ENCODE measurements at regions not wholly inside any gene's neighbourhood (a gene's known extent, or its start where the extent isn't known, plus 50 kb on each side); places are given as distances from the start of the nearest gene placed in this dataset.
"Not testable (repeated sequence)": the region's sequence is repeated elsewhere in the genome, so short reads cannot be mapped to it uniquely, and the experiment has no call there.

DNA sequence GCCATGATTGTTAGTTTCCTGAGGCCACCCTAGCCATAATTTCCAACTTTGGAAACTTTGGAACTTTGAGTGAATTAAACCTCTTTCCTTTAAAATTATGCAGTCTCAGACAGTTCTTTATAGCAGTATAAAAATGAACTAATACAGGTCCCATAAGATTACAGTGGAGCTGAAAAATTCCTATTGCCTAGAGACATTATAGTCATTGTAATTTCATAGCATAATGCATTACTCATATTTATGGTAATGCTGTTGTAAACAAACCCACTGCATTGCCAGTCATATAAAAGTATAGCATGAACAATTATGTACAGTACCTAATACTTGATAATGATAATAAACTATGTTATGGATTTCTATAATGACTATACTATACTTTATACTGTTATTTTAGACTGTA lies 88.0 kb upstream of the TMEM229A start:
- Histone ChIP-seq H3K4me1 (ENCODE audit: control insufficient read depth, insufficient read depth, low read length) (no peaks in the 10 kb centered on the region), H3K4me3 (ENCODE audit: low read length) (no peak overlapping the region), H3K36me3 (ENCODE audit: control insufficient read depth, insufficient read depth, low read length) (no peaks in the 10 kb centered on the region), H3K27me3 (ENCODE audit: control insufficient read depth, insufficient read depth, low read length) (no peaks in the 10 kb centered on the region), H3K27ac (ENCODE audit: low read depth, low read length) (no peak overlapping the region), H3K9ac (ENCODE audit: low read length) (no peak overlapping the region)

DNA sequence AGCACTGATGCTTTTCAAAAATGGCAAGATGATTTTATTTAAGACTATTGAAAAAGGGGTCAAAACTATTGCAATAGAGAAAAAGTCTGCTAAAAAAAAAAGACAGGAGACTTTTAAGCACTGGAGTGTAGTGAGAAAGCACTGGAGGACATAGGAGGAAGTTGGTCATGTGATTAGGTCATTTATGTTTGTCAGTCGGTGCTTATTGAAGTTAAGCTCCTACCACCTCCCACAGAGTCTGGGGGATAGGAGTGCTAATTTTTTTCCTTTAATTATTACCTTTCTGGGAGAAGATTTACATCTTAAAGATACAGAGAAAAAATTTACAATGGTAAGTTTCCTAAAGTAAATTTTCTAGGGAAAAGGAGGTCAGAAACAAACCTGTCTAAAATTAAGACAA lies 80.2 kb upstream of the TMEM229A start:
- H3K36me3 ChIP-seq (ENCODE audit: control insufficient read depth, insufficient read depth, low read length): no peaks in the 10 kb centered on the region
- no peaks in the 10 kb centered on the region for H3K4me1 ChIP-seq (ENCODE audit: control insufficient read depth, insufficient read depth, low read length)
- H3K9ac ChIP-seq (ENCODE audit: low read length): no peak overlapping the region

DNA sequence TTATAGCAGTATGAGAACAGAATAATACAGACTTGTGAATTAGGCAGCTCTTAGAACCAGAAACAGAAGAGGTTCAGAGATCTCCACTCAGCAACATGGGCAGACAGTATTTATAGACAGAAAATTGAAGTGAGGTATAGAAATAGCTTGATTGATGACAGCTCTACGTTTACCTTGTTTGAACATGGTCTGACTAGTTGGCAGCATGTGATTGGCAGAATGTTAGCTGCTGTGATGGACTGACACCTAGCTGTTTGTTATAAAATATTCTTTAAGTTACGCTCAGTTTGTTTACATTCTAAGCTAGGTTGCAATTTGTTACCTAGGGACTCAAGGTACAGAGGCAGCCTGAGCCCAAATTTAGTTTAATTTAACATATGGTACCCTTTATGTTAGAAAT lies 73.7 kb upstream of the TMEM229A start:
- H3K36me3 ChIP-seq (ENCODE audit: control insufficient read depth, insufficient read depth, low read length): no peaks in the 10 kb centered on the region
- H3K4me1 ChIP-seq (ENCODE audit: control insufficient read depth, insufficient read depth, low read length): no peaks in the 10 kb centered on the region
- H3K27ac ChIP-seq (ENCODE audit: low read depth, low read length): no peak overlapping the region
- H3K4me3 ChIP-seq (ENCODE audit: low read length): no peak overlapping the region
- no peaks in the 10 kb centered on the region for H3K27me3 ChIP-seq (ENCODE audit: control insufficient read depth, insufficient read depth, low read length)
- no peak overlapping the region for H3K9ac ChIP-seq (ENCODE audit: low read length)

More for the DNA sequence above, 80.2 kb upstream of the TMEM229A start:
- no peak overlapping the region for H3K27ac ChIP-seq (ENCODE audit: low read depth, low read length)
- H3K27me3 ChIP-seq (ENCODE audit: control insufficient read depth, insufficient read depth, low read length): no peaks in the 10 kb centered on the region
- no peak overlapping the region for H3K4me3 ChIP-seq (ENCODE audit: low read length)

DNA sequence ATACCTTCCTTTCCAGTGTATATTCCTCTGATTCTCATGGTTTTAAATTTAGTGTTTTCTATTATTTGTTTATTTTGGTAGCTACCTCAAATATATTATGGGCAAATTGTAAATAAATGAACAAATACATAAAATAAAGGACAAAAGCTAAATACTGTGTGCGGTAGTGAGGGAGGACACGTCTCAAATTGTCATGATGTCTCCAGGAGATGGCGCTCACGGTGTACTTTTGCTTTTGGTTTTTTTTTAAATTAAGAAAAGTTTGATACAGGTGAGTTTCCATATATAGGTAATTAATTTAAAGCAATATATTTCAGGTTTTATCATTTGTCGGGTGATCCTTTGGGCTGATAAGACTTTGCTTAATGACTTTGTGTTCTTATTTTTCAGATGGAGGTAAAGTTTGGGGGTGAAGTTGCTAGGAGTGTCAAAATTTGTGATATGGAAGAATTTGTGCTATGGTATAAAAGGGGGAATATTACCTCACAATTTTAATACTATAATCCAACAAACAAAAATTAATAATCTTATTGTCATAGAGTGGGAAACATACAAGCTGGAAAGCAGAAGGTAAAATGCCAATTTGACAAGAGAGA lies 68.4 kb upstream of the TMEM229A start:
- Histone ChIP-seq H3K4me3 (ENCODE audit: low read length) (no peak overlapping the region), H3K4me1 (ENCODE audit: control insufficient read depth, insufficient read depth, low read length) (no peaks in the 10 kb centered on the region), H3K36me3 (ENCODE audit: control insufficient read depth, insufficient read depth, low read length) (no peaks in the 10 kb centered on the region)

DNA sequence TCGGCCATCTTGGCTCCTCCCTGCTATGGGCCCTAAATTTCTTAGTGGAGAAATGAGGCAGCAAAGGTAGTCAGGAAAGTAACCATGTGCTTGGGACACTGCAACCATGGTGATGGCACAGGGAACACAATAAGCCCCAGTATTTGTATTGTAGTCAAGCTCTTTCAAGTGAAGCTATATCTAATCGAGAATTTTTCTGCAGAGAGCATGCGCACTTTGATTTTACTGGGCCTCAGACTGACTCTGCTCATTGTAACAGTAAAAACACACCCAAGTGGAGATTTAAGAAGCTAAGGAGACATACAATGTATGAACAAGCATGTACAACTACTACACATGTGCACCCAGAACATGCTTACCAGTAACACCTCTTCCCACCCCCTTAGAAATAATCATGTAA lies 67.3 kb upstream of the TMEM229A start:
- no peak overlapping the region for H3K27ac ChIP-seq (ENCODE audit: low read depth, low read length)
- H3K4me1 ChIP-seq (ENCODE audit: control insufficient read depth, insufficient read depth, low read length): no peaks in the 10 kb centered on the region
- no peaks in the 10 kb centered on the region for H3K36me3 ChIP-seq (ENCODE audit: control insufficient read depth, insufficient read depth, low read length)
- no peaks in the 10 kb centered on the region for H3K27me3 ChIP-seq (ENCODE audit: control insufficient read depth, insufficient read depth, low read length)
- H3K9ac ChIP-seq (ENCODE audit: low read length): no peak overlapping the region
- H3K4me3 ChIP-seq (ENCODE audit: low read length): no peak overlapping the region

More for the DNA sequence above, 68.4 kb upstream of the TMEM229A start:
- H3K9ac ChIP-seq (ENCODE audit: low read length): no peak overlapping the region
- no peak overlapping the region for H3K27ac ChIP-seq (ENCODE audit: low read depth, low read length)
- no peaks in the 10 kb centered on the region for H3K27me3 ChIP-seq (ENCODE audit: control insufficient read depth, insufficient read depth, low read length)

DNA sequence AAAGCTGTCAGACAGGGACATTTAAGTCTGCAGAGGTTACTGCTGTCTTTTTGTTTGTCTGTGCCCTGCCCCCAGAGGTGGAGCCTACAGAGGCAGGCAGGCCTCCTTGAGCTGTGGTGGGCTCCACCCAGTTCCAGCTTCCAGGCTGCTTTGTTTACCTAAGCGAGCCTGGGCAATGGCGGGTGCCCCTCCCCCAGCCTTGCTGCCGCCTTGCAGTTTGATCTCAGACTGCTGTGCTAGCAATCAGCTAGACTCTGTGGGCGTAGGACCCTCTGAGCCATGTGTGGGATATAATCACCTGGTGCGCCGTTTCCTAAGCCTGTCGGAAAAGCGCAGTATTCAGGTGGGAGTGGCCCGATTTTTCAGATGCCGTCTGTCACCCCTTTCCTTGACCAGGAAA lies 66.7 kb upstream of the TMEM229A start:
- not testable (repeated sequence) for H3K4me3 ChIP-seq (ENCODE audit: low read length); H3K36me3 ChIP-seq (ENCODE audit: control insufficient read depth, insufficient read depth, low read length); H3K27me3 ChIP-seq (ENCODE audit: control insufficient read depth, insufficient read depth, low read length); H3K9ac ChIP-seq (ENCODE audit: low read length); H3K4me1 ChIP-seq (ENCODE audit: control insufficient read depth, insufficient read depth, low read length); H3K27ac ChIP-seq (ENCODE audit: low read depth, low read length)

DNA sequence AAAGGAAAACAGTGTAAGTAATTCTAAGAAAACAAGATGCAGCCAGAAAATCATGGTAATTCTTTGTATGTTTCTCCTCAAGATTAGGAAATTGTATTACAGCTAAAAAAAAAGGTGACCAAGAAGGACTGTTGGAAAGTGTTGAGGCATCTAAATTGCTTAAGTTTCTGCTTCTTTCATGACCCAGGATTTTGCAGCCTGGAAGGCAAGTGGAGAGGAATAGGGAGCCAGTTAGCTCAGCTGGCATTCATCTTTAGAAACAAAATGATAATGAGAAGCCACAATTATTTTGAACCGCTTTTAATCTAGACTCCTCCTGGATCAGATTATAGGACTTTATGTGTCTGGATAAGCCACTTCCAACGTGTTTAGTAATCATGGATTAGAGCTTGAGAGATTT lies 56.8 kb upstream of the TMEM229A start:
- no peak overlapping the region for H3K9ac ChIP-seq (ENCODE audit: low read length)
- H3K27me3 ChIP-seq (ENCODE audit: control insufficient read depth, insufficient read depth, low read length): no peaks in the 10 kb centered on the region
- no peaks in the 10 kb centered on the region for H3K36me3 ChIP-seq (ENCODE audit: control insufficient read depth, insufficient read depth, low read length)
- no peak overlapping the region for H3K27ac ChIP-seq (ENCODE audit: low read depth, low read length)
- no peak overlapping the region for H3K4me3 ChIP-seq (ENCODE audit: low read length)
- peaks cover 6% of the 10 kb centered on the region for H3K4me1 ChIP-seq (ENCODE audit: control insufficient read depth, insufficient read depth, low read length)

DNA sequence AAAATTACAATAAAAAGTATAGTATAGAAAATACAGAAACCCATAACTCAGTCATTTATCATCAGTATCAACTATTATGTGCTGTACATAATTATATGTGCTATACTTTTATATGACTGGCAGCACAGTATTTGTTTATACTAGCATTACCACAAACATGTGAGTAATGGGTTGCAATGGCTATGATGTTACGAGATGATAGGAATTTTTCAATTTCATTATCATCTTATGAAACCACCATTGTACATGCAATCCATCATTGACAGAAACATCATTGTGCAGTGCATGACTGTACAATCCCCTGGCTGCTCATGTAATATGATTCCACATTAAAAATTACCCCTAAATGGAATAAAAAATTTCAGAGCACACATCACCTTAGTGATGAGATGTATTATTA lies 55.7 kb upstream of the TMEM229A start:
- H3K27ac ChIP-seq (ENCODE audit: low read depth, low read length): no peak overlapping the region
- no peaks in the 10 kb centered on the region for H3K27me3 ChIP-seq (ENCODE audit: control insufficient read depth, insufficient read depth, low read length)
- no peak overlapping the region for H3K9ac ChIP-seq (ENCODE audit: low read length)
- peaks cover 6% of the 10 kb centered on the region for H3K4me1 ChIP-seq (ENCODE audit: control insufficient read depth, insufficient read depth, low read length)
- no peak overlapping the region for H3K4me3 ChIP-seq (ENCODE audit: low read length)
- no peaks in the 10 kb centered on the region for H3K36me3 ChIP-seq (ENCODE audit: control insufficient read depth, insufficient read depth, low read length)

DNA sequence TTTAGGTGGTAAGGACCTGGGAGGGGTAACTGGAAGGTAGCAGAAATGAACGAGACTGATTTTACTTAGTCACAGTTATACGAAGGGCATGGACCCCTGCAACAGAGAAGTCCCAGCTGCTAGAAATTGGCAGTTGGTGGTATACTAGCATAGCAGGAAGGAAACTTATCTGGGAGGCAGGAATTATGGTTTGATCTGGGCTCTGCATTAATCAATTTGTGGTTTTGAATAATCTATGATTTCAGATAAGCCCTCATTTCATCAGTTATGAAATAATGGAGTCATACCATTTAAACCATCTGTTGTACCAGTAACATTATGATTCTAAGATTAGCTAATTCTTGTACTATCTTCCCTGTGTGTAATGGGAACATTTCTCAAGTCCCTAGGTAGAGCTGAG lies 54.0 kb upstream of the TMEM229A start:
- Histone ChIP-seq H3K4me3 (ENCODE audit: low read length) (no peak overlapping the region), H3K4me1 (ENCODE audit: control insufficient read depth, insufficient read depth, low read length) (peaks cover 6% of the 10 kb centered on the region), H3K27ac (ENCODE audit: low read depth, low read length) (no peak overlapping the region), H3K9ac (ENCODE audit: low read length) (no peak overlapping the region), H3K27me3 (ENCODE audit: control insufficient read depth, insufficient read depth, low read length) (no peaks in the 10 kb centered on the region), H3K36me3 (ENCODE audit: control insufficient read depth, insufficient read depth, low read length) (no peaks in the 10 kb centered on the region)

DNA sequence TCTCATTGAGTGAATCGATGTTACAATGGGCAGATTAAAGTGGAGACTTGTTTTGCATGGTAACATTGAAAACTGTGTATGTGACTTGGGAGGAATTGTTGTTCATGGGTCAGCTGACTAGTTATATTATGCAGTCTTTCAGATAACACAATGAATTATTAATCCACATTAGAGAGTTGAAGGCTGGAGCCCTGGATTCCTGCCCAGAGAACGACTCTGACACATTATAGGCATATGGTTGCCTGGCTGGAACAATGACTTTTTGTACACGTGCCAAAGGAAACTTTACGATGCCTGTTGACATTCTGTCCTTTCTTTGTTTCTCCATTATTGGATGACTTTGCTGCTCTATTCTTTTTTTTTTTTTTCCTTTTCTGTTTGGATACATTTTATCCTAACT lies 52.3 kb upstream of the TMEM229A start:
- no peaks in the 10 kb centered on the region for H3K36me3 ChIP-seq (ENCODE audit: control insufficient read depth, insufficient read depth, low read length)
- no peaks in the 10 kb centered on the region for H3K27me3 ChIP-seq (ENCODE audit: control insufficient read depth, insufficient read depth, low read length)
- peaks cover 6% of the 10 kb centered on the region for H3K4me1 ChIP-seq (ENCODE audit: control insufficient read depth, insufficient read depth, low read length)
- no peak overlapping the region for H3K9ac ChIP-seq (ENCODE audit: low read length)
- no peak overlapping the region for H3K27ac ChIP-seq (ENCODE audit: low read depth, low read length)
- no peak overlapping the region for H3K4me3 ChIP-seq (ENCODE audit: low read length)

DNA sequence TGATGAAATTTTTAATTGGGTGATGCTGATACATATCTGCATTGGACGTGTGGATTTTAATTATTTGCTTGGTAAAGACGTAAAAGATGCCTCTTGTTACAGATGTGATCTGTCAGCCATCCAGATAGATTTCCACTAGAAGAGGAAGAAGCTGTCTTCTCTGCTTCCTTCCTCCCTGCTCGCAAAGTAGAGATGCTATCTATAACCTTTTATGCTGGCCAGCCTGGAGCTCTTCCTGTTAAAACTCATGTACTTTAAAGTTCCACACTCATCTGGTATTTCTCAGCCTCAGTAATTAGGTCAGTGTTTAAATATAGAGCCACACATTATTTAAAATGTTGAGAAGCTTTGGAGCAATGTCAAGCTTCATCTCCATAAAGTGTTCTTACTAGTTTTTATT lies 51.2 kb upstream of the TMEM229A start:
- H3K9ac ChIP-seq (ENCODE audit: low read length): no peak overlapping the region
- H3K27me3 ChIP-seq (ENCODE audit: control insufficient read depth, insufficient read depth, low read length): no peaks in the 10 kb centered on the region
- H3K4me1 ChIP-seq (ENCODE audit: control insufficient read depth, insufficient read depth, low read length): peaks cover 6% of the 10 kb centered on the region
- H3K4me3 ChIP-seq (ENCODE audit: low read length): no peak overlapping the region
- H3K36me3 ChIP-seq (ENCODE audit: control insufficient read depth, insufficient read depth, low read length): no peaks in the 10 kb centered on the region
- H3K27ac ChIP-seq (ENCODE audit: low read depth, low read length): no peak overlapping the region
